Lower leg skin (tissue), 4 donors: ENCODE measurements at regions not wholly inside any gene's neighbourhood (a gene's known extent, or its start where the extent isn't known, plus 50 kb on each side); places are given as distances from the start of the nearest gene placed in this dataset.

Source experiments
- DNase-seq, 2 donors: peaks; one replicate each; pipeline ENCODE4 v3.0.0-alpha.2; 2019; ENCODE audit warnings: low spot score in 2 of 2
- H3K4me3 ChIP-seq: fragments of 200-600 bp; sonication (generic); 2 replicates; pipeline ENCODE4 v1.5.1; 2017; ENCODE audit warnings: mild to moderate bottlenecking, low read depth; ENCODE audit not compliant: poor library complexity, severe bottlenecking
- POLR2A ChIP-seq, 2 donors: fragments of 450-650 bp; IDR thresholded peaks; one replicate each; pipeline ENCODE4 v1.6.1; 2016 to 2017; ENCODE audit warnings: antibody characterized with exemption in 2 of 2, mild to moderate bottlenecking in 1 of 2, moderate library complexity in 1 of 2
- WGBS, 2 donors: methylation state at CpG; one replicate each; pipeline ENCODE4 v1.1.5; 2018; 5-methylcytosine and 5-hydroxymethylcytosine counted together
- intact Hi-C: fragments of 100-400 bp; cut with DNase I; formaldehyde crosslinking; loops from one replicate; pipeline ENCODE4 v1.15.0; 2023; ENCODE audit warnings: low total_unique reads
- TF ChIP-seq, protein P1 (sequence below), 3 donors: fragments of 450-650 bp; IDR thresholded peaks; one replicate each; pipeline ENCODE4 v1.5.1; 2016; ENCODE audit warnings: antibody characterized with exemption in 3 of 3, mild to moderate bottlenecking in 3 of 3, moderate library complexity in 2 of 3

DNA sequence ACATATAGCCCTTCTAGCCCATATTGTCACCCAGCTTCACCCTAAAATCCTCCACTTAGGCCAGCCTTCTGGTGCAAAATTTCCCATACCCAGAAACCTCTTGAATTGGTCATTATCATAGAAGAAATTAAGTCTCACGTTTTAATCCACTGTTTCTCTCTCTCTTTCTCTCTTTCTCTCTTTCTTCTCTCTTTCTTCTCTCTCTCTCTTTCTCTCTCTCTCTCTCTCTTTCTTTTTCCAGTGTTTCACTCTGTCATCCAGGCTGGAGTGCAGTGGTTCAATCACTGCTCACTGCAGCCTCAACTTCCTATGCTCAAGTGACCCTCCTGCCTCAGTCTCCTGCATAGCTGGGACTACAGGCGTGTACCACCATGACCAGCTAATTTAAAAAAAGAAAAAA lies 363.4 kb downstream of the TMEM167A start:
- H3K4me3 ChIP-seq: no peak overlapping the region
- 93 to 94% methylated on average over 2 of the region's 2 CpGs for WGBS, 2 donors

DNA sequence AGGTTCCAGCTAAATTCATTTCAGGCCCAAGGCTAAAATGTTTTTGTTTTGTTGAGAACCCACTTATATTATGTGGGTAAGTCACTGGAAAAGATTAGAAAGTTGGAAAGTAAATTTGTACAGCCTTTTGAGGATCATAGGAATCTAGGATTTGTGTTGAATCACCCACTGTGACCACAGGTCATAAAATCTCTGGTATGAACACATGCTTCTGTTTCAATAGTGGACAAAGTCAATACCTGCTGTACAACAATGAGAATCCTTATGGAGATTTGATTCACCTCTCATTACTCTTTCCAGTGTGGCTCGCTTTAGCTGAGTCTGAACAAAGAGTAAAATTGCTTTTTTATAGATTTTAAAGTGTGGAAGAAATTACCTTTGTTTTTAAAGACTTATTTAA lies 369.5 kb downstream of the TMEM167A start:
- no peak overlapping the region for H3K4me3 ChIP-seq
- TF ChIP-seq POLR2A (IDR thresholded peaks at IDR 0.05): no peak
- TF ChIP-seq, protein P1, sequence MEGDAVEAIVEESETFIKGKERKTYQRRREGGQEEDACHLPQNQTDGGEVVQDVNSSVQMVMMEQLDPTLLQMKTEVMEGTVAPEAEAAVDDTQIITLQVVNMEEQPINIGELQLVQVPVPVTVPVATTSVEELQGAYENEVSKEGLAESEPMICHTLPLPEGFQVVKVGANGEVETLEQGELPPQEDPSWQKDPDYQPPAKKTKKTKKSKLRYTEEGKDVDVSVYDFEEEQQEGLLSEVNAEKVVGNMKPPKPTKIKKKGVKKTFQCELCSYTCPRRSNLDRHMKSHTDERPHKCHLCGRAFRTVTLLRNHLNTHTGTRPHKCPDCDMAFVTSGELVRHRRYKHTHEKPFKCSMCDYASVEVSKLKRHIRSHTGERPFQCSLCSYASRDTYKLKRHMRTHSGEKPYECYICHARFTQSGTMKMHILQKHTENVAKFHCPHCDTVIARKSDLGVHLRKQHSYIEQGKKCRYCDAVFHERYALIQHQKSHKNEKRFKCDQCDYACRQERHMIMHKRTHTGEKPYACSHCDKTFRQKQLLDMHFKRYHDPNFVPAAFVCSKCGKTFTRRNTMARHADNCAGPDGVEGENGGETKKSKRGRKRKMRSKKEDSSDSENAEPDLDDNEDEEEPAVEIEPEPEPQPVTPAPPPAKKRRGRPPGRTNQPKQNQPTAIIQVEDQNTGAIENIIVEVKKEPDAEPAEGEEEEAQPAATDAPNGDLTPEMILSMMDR (IDR thresholded peaks at IDR 0.05): no peak
- intact Hi-C loops: no loop called here
- DNase-seq: no peak
- 0 to 98% methylated on average over 1 of the region's 1 CpG for WGBS, 2 donors

More for the DNA sequence above, 363.4 kb downstream of the TMEM167A start:
- intact Hi-C loops: no loop called here
- DNase-seq: no peak
- no peak for TF ChIP-seq POLR2A (IDR thresholded peaks at IDR 0.05)
- TF ChIP-seq, protein P1 (IDR thresholded peaks at IDR 0.05): no peak

DNA sequence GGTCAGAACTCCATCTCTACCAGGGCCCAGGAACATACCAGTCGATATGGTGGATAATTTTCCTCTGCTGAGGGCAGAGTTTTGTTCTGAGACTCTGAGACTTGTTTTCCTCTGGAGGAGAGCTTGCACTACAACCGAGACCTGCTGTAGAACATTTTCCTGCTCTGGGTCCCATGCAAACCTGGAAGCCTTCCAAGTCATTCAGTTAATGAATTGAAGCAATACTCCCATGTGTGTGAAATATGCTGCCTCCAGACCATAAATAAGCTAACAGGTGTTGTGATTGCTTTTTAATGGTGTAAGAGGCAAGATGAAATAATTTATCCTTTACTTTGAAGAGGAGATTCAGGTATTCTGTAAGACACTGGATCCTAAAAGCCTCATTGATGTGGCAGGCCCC lies 372.8 kb downstream of the TMEM167A start:
- WGBS, 2 donors: 71 to 73% methylated on average over 2 of the region's 2 CpGs
- H3K4me3 ChIP-seq: no peak overlapping the region
- intact Hi-C loops: no loop called here
- DNase-seq: no peak
- TF ChIP-seq POLR2A (IDR thresholded peaks at IDR 0.05): no peak
- TF ChIP-seq, protein P1 (IDR thresholded peaks at IDR 0.05): no peak

DNA sequence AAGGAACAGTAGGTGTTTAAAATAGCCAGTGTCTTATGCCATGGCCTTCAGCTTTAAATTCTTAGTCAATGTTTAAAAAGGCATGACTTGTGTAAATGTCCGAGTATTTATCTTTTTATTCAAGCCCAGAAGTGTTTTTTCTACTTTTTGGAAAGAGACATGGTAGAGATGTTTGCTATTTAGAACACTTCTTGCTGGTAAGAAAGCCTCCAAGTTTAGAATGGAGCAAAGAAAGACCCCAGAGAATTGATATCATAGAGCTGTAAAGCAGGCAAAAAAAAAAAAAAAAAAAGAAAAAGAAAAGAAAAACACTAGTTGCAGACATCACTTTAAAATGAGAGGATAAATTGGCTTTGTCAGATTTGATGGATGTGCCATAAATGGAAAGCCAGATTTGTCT lies 375.1 kb downstream of the TMEM167A start:
- intact Hi-C loops: no loop called here
- no peak for DNase-seq
- H3K4me3 ChIP-seq: no peak overlapping the region
- 0% methylated on average over 1 of the region's 1 CpG for WGBS, 2 donors
- no peak for TF ChIP-seq POLR2A (IDR thresholded peaks at IDR 0.05)
- TF ChIP-seq, protein P1 (IDR thresholded peaks at IDR 0.05): no peak

DNA sequence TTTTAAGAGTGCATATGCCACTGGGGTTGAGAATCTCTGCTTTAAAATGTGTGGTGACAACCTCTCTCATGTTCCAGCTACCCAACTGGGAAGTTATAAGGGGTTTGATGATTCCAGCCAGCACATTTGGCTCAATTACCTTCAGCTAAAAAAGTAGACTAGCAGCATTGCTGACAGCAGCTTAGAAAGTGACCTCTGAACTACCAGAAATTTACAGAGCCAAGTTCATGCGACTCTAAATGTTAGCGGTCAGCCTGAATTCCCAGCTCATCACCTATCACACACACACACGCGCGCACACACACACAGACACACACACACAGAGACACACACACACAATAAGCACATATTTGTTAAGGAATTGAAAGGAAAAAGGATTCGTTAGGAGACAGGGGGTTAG lies 377.5 kb downstream of the TMEM167A start:
- intact Hi-C loops: no loop called here
- TF ChIP-seq POLR2A (IDR thresholded peaks at IDR 0.05): no peak
- TF ChIP-seq, protein P1 (IDR thresholded peaks at IDR 0.05): no peak
- no peak for DNase-seq
- WGBS, 2 donors: 89 to 91% methylated on average over 6 of the region's 6 CpGs
- H3K4me3 ChIP-seq: no peak overlapping the region

DNA sequence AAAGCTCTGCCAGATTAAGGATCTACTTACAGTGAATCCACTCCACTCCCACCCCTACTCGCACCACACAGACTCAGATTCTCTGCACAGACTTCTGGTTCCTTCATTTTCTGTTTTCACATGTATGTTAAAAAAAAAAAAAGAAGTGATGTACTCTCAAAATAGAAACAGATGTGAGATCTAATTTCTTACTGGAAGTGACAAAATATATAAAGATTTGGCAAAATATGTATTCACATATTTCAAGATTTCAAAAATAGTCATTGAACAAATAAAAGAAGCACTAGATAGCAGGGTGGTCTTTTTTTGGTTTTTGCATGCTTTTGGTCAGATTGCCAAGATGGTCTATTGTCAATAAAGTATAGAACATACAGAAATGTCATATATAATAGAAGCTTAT lies 379.2 kb downstream of the TMEM167A start:
- WGBS, 2 donors: 65 to 85% methylated on average over 1 of the region's 1 CpG
- DNase-seq: no peak
- H3K4me3 ChIP-seq: no peak overlapping the region
- intact Hi-C loops: no loop called here
- TF ChIP-seq POLR2A (IDR thresholded peaks at IDR 0.05): no peak
